ENCODE measurements at regions not wholly inside any gene's neighbourhood (a gene's known extent, or its start where the extent isn't known, plus 50 kb on each side); places are given as distances from the start of the nearest gene placed in this dataset.

GRCh38 chr10:113444766-113445365, 108.0 kb upstream of the HABP2 start:
- no peak for DNase-seq

GRCh38 chr10:113445736-113446135, 107.1 kb upstream of the HABP2 start:
- DNase-seq = no peak

- no peak for DNase-seq
These were observed 106.1 kb upstream of the HABP2 start for GRCh38 chr10:113446739-113447138.

DNA sequence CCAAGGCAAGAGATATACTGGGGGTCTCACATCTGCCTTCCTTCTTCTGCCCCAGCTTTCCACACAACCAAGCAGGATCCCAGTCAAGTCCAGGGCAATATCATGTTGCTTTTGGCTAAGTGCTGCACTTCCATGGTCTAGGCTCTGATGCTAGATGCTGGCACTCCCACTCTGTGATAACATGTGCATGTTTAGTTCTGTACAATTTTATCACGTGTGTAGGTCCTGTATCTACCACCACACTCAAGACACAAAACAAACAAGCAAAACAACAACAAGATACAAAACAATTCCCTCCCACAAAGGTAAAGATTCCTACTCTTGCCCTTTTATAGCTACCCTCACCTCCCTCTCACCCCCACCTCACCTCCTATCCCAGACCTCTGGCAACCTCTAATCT, 105.6 kb upstream of the HABP2 start:
- no peak for DNase-seq

DNA sequence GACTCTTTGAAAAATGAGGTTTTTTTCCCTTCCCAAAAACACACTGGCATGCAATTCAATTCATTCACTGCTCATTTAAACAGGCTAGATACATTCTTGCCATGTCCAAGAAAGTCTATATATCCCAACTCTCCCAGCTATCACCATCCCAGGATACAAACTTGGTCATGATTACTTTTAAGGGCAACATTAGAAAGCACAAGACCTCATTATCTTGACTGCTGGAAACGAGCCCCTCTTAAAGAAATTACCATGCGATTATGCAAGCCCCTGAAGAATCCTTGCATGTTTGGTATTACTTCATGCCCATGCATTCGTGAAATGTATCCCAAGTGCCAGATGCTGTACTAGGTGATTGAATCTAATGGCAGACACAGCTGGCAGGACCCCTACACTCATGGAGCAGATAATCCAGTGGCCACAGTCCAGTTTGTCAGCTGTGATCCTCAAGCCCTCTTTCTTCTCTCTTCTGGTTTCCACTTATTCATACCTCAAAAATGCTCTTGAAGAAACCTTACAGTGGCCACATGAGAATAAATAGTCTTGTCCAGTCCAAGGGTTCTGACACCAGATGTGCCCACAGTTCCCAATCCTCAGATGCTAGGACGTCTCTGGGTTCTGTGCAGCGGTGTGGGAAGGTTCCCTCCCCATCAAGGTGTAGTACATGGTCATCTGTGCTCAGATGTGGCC, 103.7 kb upstream of the HABP2 start:
- no peak for DNase-seq

- no peak for DNase-seq
These were observed 102.6 kb upstream of the HABP2 start for GRCh38 chr10:113450046-113450804.

DNA sequence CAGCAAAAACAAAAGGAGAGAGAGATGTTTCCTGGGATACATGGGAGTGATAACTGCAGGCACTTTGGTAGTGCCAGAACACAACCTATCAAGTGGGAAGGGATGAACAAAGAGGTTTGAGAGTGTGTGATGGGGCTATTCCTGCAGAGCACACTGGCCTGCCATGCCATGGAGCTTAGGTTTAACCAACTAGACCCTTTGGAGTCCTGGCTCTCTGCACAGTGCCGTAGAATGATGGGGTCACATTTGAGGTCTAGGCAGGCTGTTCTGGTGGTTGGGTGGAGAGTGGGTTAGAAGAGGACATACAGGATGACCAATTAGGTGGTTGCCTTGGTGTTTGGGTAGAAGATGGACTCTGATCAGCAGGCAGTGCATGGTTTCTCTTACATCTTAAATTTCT, 101.9 kb upstream of the HABP2 start:
- DNase-seq = no peak

GRCh38 chr10:113452146-113452845, 100.6 kb upstream of the HABP2 start:
- no peak for DNase-seq

DNA sequence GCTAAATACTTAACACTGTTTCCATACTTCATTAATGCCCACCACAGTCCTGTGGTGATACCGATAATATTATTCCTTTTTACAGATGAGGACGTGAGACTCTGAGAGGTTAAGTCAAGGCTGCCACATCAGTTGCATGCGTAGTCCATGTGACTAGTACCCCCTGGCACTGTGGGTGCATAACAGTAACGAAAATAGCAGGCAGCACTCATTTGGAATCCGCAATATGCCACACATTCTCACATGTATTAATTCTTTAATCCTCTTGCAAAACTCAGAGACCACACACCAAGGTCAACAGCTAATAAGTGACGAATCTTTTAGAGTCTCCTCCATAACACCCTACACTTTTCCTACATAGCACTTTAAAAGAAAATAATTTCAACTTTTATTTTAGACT, 99.5 kb upstream of the HABP2 start:
- no peak for DNase-seq

DNA sequence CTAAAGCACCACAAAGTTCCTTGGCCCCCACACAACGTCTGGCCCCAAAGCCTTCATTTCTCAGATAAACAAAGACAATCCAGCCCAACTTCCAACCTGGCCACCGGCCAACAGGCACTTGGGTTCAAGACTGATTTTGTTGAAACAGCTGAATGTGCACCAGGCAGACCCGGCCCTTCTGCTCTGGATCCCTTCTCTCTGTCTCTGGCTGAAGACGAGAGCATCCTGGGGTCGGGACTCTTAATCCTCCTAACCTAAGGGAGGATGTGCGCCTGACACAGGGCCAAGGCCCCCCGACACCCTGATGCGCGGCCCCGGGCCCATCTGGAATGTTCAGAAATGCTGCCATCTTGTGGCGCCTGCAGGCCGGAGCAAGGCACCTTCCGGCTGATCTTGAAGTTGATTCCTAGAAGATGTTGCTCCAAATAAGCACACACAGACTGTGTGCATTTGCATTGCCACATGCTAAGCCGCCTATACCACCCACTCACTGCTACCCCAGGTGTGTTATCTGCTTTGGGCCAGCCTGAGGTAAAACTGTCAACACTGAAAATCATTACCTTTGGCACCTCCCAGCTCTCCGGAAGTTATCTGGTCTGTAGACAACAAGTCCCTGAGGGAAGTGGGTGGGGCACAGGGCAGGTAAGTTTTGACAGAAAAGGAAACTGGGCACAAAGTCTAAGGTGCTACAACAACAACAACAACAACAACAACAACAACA, 98.4 kb upstream of the HABP2 start:
- peak; percentile 6 to 18 for DNase-seq

- no peak for DNase-seq
These were observed 96.9 kb upstream of the HABP2 start for GRCh38 chr10:113455947-113456346.

GRCh38 chr10:113456741-113457140, 96.1 kb upstream of the HABP2 start:
- no peak for DNase-seq

- no peak for DNase-seq
These were observed 95.4 kb upstream of the HABP2 start for GRCh38 chr10:113457408-113457807.

DNA sequence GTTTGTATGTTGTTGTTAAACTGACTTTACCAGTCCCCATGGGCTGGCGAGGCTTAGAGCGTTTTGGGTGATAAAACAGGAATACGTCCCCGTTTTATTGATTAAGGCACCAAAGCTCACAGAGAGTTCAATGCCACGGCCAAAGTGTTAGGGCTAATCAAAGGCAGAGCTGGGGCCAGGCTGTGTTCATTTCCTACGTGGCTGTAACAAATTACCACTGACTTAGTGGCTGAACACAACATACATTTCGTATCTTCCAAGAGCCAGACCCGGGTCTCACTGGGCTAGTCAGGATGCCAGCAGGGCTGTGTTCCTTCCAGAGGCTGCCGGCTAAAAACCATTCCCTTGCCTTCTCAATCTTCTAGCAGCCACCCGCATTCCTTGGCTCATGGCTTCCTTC, 94.4 kb upstream of the HABP2 start:
- DNase-seq = no peak

GRCh38 chr10:113458944-113459343, 93.9 kb upstream of the HABP2 start:
- no peak for DNase-seq

- DNase-seq = no peak
These were observed 93.1 kb upstream of the HABP2 start for GRCh38 chr10:113459626-113460280.

- DNase-seq = no peak
These were observed 89.8 kb upstream of the HABP2 start for GRCh38 chr10:113463083-113463482.

DNA sequence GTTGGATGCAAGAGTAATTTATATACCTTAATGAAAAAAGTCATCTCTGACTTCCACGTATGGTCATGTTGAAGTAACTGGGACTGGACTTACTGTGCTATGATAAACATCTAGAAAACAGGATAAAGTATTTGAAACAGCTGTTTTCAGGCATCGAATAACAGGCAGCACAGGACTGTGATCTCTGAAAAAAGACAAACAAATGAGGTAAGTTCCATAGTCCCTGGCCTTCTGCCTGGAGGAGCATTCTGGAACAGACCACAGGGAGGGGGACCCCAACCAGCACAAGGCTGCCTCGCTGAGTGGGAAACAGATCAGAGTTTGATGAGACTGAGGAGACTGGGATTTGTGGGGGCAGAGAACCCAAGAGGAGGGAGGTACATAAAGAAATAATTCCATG, 89.1 kb upstream of the HABP2 start:
- DNase-seq = no peak

- no peak for DNase-seq
These were observed 83.1 kb upstream of the HABP2 start for GRCh38 chr10:113469796-113470195.

DNA sequence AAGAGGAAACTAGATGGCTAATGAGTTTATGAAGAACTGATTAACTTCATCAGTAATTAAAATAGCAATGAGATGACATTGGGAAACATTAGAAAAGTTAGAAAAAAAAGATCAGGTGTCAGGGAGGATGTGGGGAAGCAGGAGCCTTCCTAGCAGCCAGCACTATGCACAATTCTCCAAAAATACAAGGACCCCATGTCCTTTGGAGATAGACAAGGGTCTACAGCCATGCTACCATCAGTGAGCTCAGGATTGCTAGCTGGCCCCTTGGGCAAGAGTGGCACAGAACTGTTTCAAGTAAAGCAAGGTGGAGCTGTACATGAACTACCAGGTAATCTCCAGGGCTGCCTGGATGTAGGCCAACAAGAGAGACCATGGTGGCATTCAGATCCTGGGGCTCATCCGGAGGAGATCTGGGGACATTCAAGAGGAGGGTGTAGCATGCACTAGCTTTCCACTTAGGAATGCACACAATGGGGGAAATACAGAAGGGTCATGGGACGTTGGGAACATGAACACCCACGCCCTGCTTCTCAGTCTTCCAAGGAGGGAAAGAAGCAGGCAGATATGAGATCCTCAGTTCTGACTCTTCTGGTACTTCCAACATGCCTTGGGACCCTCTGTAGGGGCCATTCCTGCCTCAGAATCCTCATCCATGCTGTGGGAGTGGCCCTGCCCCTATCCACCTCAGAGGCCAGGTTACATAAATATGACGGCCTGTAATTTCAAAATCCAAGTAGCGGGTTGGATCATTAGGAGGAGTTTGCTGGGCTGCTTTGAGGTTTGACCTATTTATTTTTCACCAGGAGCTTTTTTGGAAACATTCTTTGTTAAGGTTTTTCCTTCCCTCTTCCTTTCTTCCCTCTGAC, 82.2 kb upstream of the HABP2 start:
- DNase-seq = no peak

- no peak for DNase-seq
These were observed 81.4 kb upstream of the HABP2 start for GRCh38 chr10:113471241-113471996.

Data from bone marrow (tissue), 2 donors.